AG09319 (cell line): ENCODE measurements at regions not wholly inside any gene's neighbourhood (a gene's known extent, or its start where the extent isn't known, plus 50 kb on each side); places are given as distances from the start of the nearest gene placed in this dataset.

Experiments
- DNase-seq: peaks from one replicate; pipeline ENCODE4 v3.0.0-alpha.2; 2010; ENCODE audit warnings: low read depth; ENCODE audit errors: extremely low read depth
- TF ChIP-seq, protein P1 (sequence below): IDR thresholded peaks from 2 replicates; pipeline ENCODE4 v1.5.1; 2011; ENCODE audit warnings: low read depth, mild to moderate bottlenecking, inconsistent platforms, low read length, moderate library complexity

DNA sequence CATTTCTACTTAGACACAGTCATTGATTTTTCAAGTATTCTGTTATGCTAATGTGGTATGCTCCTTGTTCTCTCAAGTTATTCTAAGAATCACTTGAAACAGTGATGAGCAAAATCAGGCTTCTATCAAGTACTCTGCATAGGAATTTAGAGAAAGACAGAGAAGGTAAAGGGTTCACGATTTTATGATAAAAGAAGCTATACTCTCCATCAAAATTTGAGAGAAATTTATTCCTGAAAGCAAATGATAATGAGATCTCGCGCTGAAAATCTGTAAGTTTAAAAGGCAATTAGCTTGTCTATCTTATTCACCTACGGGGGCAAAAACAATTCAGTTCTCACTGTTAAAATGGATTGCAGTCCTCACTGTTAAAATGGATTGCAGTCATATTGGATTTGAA is 1404.3 kb upstream of the FLRT2 start:
- TF ChIP-seq, protein P1, sequence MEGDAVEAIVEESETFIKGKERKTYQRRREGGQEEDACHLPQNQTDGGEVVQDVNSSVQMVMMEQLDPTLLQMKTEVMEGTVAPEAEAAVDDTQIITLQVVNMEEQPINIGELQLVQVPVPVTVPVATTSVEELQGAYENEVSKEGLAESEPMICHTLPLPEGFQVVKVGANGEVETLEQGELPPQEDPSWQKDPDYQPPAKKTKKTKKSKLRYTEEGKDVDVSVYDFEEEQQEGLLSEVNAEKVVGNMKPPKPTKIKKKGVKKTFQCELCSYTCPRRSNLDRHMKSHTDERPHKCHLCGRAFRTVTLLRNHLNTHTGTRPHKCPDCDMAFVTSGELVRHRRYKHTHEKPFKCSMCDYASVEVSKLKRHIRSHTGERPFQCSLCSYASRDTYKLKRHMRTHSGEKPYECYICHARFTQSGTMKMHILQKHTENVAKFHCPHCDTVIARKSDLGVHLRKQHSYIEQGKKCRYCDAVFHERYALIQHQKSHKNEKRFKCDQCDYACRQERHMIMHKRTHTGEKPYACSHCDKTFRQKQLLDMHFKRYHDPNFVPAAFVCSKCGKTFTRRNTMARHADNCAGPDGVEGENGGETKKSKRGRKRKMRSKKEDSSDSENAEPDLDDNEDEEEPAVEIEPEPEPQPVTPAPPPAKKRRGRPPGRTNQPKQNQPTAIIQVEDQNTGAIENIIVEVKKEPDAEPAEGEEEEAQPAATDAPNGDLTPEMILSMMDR: no peak

DNA sequence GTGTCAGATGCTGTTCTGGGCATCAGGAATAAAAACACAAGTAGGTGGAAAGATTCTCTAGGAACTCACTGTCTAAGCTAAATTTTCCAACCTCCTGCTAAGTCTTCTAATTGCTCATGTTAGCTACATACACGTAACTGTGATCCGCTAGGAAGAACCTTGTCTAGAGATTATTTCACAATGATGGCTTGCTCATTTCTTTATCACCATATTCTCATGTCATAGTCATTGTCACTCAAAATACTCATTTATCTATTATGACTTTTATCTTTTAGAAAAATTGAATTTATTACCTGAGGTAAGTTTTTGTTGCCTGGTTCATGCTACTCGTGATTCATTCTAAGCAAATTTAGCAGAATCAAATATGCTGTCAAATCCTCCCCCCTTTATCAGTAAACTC is 1402.4 kb upstream of the FLRT2 start:
- DNase-seq: no peak
- TF ChIP-seq, protein P1: no peak

More for the DNA sequence above, 1404.3 kb upstream of the FLRT2 start:
- DNase-seq: no peak

DNA sequence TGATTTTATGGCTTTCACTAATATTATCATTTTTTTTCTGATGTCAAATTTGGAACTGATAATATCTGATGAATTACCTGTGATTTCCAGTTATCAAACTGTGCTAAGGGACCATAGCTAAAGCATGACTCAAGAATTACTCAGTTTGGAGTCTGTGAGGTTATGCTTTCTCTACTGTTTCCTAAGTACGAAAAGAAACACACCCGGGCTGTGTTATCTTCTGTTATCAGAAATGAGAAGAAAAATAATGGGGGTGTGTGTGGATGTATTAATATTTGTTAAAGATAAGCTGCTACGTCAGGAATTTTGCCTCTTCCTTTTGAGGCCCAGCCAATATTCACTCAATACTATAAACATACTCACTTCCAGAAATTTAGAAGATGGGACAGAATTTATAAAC is 1401.9 kb upstream of the FLRT2 start:
- DNase-seq: no peak
- TF ChIP-seq, protein P1: no peak

DNA sequence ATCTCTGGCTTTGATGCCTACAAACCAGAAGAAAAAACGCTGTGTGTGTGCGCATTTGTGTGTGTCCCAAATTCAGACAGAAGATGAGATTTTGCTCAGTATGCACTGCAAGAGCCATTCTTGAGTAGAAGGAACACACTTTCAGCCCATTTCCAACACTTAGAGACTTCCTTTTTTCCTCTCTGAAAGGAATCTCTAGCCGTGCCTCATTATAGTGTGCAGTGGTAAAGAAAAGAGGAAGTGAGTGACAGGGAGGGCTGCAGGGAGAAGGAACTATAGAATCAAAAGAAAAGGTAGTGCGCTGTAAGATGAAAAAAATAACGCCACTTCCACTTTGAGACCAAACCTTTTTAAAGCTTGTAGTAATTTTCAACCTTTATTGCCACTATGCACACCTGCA is 1400.9 kb upstream of the FLRT2 start:
- TF ChIP-seq, protein P1: no peak
- DNase-seq: no peak

DNA sequence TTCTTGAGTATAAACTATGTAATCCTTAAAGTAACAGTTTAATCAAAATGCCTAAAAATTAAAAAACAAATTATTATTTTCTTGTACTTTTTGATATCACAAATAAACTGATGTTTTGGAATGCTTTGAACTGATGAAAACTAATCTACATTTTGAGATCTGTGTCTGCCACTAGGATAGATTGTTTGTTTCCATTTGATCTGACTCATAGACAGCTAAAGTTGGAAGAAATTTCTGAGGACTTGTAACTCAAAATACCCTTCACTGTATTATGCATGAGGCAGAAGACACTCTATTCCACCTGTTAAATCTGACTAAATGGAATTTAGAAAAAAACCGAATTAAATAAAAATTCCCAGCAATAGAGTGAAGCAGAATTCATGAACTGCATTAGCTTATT is 1400.0 kb upstream of the FLRT2 start:
- DNase-seq: no peak
- TF ChIP-seq, protein P1: no peak

DNA sequence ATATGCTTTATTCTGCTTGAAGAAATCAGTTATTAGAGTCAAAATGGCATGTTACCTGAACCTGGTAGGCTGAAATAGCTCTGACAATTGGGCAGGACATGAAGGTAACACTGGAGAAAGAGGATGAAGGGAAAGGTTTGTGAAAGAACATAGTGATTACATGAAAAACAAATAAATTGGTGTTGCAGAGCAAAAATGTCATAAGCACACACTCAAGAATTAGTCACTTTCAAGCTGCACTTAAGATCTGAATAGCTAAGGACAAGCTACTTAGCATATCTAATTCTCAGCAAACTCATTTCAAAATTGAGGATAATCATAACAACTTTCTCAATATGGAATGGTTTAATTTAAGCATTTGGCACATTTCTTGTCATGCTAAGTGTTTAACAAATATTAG is 1398.0 kb upstream of the FLRT2 start:
- TF ChIP-seq, protein P1: no peak
- DNase-seq: no peak

DNA sequence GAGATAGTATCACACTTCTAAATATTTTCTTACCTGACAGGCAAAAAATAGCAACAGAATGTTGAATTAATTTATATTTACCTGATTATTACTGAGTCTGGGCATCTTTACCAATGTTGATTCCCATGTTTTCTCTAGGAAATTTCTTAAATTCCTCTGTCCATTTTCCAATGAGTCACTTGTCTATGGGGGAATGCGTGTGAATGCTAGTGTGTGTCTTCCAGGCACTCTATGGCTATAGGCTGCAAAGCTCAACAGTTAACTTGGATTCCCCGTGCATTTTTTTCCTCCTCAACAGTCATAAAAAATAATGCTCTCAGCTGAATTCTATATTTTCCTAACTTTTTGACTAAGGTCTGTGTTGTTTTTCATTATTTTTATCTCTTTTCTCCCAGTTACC is 1385.8 kb upstream of the FLRT2 start:
- TF ChIP-seq, protein P1: no peak
- DNase-seq: no peak

DNA sequence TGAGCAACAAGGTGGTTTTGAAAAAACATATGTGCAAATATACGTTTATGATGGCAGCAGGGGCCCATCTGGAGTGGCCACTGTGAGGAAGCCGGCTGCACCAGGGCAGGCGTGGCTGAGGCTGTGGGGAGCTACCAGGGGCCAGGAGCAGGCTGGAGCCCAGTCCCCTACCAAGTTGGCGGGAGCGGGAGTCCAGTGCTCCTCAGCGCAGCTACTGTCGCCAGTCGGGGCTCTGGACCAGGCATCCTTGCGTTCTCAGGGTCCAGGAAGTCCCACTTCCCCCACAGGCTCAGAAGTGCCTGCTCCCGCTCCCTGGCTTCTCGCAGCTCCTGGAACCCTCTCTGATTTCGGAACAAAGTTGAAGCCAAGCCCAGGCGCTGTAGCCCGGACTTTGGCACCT is 1377.5 kb upstream of the FLRT2 start:
- no peak for DNase-seq
- TF ChIP-seq, protein P1: no peak
